Hepatocyte (in vitro differentiated cells): ENCODE measurements at regions not wholly inside any gene's neighbourhood (a gene's known extent, or its start where the extent isn't known, plus 50 kb on each side); places are given as distances from the start of the nearest gene placed in this dataset.

Experiments
- EZH2 ChIP-seq: fragments of 200-600 bp; sonication (generic); IDR thresholded peaks from 2 replicates; pipeline ENCODE4 v1.6.1; 2016; ENCODE audit warnings: antibody characterized with exemption, mild to moderate bottlenecking, borderline replicate concordance
- TF ChIP-seq, protein P1 (sequence below): fragments of 200-600 bp; sonication (generic); IDR thresholded peaks from 2 replicates; pipeline ENCODE4 v1.5.1; 2016; ENCODE audit warnings: antibody characterized with exemption, mild to moderate bottlenecking; ENCODE audit not compliant: poor library complexity

DNA sequence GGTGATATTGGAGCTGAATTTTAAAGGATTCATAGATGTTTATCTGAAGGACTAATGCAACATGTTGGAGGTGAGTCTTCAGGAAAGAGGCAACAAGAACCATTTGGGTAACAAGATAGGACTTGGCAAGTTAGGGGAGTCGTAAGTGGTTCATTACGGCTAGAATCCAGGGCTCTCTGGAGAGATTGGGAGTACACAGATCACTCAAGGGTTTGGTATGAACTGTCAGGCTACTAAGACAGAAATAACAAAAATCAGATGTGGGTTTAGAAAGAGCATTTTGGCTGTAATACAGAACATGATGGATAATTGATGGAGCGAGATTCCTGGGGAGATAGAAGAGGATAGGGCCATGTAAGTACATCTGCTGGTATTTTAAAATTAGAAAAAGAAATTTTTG is 86.3 kb upstream of the ESR1 start:
- TF ChIP-seq EZH2 = no peak
- TF ChIP-seq, protein P1, sequence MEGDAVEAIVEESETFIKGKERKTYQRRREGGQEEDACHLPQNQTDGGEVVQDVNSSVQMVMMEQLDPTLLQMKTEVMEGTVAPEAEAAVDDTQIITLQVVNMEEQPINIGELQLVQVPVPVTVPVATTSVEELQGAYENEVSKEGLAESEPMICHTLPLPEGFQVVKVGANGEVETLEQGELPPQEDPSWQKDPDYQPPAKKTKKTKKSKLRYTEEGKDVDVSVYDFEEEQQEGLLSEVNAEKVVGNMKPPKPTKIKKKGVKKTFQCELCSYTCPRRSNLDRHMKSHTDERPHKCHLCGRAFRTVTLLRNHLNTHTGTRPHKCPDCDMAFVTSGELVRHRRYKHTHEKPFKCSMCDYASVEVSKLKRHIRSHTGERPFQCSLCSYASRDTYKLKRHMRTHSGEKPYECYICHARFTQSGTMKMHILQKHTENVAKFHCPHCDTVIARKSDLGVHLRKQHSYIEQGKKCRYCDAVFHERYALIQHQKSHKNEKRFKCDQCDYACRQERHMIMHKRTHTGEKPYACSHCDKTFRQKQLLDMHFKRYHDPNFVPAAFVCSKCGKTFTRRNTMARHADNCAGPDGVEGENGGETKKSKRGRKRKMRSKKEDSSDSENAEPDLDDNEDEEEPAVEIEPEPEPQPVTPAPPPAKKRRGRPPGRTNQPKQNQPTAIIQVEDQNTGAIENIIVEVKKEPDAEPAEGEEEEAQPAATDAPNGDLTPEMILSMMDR = no peak
